HK-2 (cell line): ENCODE measurements at regions not wholly inside any gene's neighbourhood (a gene's known extent, or its start where the extent isn't known, plus 50 kb on each side); places are given as distances from the start of the nearest gene placed in this dataset.
"Not testable (repeated sequence)": the region's sequence is repeated elsewhere in the genome, so short reads cannot be mapped to it uniquely, and the experiment has no call there.

ENCODE experiments used
- DNase-seq: peaks from one replicate; pipeline ENCODE4 v3.0.0-alpha.2; 2018; ENCODE audit not compliant: unreplicated experiment

DNA sequence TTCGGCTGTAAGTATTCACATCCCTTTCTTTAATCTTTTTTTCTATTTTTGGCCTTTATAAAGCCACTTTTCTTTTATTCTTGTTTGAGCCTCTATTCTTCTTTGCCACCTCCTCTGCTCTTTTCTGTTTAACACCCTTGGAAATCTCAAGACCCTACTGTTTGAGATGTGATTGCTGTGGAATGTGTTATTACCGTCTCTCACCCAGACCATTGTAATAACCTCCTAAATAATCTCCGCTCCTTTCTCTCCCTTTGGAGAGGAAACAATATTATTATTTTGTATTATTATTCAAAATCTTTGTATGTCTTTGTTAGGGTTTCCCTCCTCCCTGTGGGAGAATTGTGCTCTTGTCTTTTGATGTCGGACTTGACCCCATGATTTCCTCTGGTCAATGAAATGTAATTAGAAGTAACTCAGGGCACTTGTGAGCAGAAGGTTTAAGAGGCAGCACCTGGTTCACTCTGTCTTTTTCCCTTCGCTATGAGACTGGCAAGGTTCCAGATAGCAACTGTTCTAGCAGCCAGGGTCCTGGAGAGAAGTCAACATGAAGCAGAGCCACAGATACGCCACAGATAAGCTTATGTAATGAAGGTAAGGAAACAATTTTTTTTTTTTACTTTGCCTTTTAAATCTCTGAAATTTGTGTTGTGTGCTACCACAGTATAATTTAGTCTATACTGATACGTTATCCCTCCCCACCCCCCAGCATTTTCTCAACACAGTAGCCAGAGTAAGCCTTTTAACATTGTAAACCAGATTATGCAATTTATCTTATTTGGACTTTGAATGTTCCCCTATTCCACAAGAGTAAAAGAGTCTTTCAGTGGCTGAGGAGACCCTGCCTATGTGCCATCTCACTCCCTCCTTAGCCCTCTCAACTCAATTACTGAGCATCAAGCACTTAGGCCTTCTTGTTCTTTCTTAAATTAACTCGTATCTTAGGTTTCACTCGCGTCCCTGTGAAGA is 601.2 kb upstream of the ZNF804A start:
- no peak for DNase-seq

DNA sequence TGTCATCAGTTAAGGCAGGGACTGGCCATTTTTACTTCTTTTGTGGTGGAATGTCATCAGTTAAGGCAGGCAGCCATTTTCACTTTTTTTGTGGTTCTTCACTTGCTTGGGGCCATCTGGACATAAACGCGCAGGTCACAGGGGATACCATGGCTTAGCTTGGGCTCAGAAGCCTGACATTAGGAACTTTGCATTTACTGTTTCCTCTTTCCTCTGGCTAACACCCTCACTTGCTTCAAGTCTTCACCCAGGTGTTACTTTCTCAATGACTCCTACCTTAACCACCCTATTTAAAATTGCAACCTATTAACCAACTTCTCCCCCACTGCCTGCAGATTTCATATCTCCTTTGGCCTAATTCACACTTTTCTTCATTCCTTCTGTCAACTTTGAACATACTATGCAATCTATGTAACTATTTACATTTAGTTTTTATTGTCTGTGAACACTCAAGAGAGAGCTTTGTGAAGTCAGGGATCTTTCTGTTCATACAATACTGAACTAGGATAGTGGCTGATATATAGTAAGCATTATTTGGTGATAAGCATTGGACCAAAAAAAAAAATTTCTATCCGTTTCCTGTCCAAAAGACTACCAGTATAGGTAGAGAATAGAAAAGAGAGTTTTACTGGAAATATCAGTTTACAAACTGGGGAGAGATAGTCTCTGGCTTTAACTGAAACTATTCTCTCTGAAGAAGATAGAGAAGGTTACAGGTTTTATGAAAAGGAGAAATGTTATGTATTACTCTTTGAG is 600.1 kb upstream of the ZNF804A start:
- DNase-seq, result no peak

DNA sequence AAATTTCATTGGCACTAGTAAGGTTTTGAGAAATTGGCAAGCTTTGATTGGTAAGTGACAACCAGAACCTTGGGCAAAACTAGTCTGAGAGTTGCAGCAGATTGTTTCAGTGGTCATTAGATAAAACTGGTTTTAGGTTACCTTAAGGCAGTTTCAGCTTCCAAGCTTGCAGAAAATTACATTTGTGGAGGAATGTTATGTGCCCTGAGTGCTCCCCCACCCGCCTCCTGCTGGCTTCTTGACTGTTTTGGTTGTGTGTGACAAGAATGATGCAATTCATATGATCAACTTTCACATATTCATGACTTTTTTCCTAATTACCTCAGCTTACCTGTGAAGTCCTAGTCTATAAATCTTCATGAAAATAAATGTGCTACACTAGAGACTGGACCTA is 599.5 kb upstream of the ZNF804A start:
- DNase-seq, result no peak

DNA sequence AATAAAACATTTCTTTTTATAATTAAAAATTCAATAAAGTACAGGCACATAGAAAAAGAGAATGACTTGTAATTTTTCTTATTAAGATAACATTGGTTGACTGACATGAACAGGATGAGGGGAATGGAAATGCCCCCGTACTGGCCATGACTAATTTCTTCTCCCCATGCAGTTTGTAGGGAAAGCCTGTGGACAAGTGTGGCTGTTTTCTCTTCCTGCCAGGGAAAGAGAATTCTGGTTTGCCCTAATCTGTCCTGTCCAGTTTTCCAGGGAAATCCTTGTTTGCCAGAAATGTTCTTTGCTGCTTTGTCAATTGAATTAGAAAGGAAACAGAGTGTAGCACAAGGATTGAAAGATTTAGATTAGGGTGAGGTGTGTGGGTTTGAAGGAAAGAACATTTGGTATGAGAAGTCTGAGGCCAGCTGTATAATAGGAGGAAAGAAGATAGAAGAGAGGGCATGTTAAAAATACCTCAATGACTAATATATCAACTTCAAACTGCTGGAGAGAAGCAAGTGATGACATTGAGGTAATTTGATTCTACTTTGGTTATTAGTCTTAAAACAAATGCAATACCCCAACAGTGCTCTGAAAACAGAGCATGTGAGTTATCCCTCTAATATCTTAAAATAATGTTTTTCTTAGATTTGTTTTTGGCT is 593.9 kb upstream of the ZNF804A start:
- no peak for DNase-seq

DNA sequence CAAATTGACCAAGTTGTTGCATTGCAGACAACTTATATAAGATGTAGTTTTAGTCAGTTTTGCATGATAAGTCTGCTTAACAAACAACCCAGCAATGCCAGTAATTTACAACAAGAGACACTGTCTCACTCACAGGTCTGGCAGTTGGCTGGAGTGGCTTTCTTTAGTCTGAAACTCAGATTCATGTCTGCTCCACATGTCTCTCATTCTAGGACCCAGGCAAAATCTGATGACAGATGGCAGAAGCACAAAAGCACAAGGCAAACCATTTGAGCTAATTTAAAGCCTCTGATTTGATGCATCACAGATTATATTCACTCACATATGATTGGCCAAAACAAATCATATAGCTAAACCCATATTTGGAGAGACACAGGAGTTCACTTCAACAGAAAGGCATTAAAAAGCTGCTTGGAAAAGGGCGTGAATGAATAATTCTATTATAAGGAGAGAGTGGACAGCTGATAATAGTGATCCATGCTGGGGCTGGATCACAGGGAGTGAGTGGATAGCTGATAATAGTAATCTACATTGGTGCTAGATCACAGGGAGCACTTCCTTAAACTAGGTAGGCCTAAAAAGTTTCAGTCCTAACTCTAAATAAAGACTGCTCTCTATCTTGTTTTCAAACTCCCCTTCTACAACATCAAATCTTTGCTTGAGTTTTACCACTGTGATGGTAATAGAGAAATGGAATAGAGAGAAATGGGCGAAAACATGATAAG is 593.2 kb upstream of the ZNF804A start:
- DNase-seq, result no peak

DNA sequence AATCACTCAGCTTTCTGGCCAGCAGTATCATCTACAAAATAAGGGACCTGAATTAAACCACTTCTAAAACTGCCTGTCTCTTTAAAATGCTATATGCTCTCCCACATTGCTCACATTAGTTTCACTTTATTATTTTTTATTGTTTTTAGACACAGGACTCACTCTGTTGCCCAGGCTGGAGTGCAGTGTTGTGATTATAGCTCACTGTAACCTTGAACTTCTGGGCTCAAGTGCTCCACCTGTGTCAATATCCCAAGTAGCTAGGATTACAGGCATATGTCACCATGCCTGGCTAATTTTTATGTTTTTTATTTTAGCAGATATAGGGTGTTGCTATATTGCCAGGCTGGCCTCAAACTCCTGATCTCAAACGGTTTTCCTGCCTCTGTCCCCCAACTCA is 591.3 kb upstream of the ZNF804A start:
- DNase-seq, result no peak

DNA sequence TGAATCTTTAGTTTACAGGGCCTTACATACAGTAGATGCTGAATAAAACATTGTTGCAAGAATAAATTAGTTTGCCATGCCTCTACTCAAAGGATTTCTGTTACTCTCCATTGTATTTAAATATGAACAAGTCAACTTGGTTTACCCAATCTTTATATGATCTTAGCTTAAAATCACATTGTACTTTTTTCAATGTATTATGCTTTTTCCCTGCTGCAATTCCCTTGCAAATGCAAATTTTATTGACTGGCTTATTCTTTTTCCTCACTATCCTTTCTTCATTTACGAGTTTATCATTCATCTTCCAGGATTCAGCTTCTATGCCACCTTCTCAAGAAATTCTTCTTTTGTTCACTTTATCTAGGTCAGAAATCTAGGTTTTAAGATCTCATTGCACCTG is 571.4 kb upstream of the ZNF804A start:
- no peak for DNase-seq

DNA sequence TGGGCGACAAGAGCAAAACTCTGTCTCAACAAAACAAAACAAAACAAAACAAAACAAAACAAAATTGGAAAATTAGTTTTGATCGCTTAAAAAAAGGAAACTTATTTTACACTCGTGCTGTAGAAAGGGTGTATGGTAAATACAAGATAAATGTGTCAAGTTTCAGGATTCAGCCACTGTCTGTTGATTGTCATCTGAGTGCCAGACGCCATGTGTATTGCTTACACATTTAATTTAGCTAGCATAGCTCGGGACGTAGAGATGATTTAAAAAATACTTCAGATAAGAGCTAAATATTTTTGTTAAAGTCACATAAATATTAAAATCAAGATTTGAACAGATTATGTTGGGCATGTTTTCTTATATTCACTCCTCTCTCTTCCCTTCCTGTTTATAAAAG is 568.1 kb upstream of the ZNF804A start:
- no peak for DNase-seq

DNA sequence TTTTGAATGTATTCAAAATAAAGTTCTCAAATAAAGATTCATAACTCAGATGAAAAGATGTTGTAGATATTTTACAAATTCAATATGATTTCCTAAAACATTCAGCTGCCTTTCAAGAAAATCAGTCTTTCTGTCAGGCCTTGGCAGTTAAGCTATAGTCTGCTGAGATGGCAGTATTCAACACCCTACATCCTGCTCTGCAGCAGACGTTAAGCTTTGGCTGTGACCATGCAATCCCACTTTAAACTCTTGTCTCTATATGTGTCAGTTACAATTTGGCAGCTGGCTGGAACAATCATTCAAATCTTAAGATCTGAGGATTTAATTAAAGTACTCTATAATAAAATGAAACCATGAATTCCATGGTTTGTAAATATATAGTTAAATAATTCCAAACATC is 567.3 kb upstream of the ZNF804A start:
- no peak for DNase-seq

DNA sequence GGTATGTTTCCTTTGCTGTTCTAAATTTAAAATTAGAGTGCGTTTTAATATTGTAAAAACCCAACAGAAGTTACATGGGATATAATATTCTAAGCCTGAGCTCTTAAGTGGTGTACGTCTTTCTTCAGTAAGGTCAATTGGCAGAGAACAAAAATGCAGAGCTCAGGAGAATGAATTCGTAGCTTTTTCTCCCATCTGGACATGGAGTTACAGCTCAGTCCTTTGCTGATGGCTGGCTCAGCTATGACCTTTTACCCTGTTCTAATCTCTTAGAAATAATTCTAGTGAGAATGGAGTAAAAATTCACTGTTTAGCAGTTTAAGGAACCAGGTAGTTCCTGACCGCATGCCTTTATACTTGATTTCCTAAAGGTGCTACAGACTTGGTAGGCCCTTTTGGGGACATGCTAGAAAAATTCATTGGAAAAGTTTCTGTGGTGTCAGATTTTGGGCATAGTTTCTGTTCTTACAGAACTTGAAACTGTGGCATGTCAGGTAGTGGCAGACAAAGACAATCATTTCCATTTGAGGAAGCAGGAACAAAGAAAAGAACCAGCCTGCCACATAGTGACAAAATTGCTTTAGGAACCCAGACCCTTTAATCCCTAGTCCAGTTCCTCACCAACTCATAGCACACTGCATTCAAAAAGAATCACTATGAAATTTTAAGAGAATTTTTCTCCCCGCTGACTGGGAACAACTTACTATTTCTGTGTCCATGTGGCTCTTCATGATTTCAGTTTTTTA is 566.8 kb upstream of the ZNF804A start:
- DNase-seq, result no peak

DNA sequence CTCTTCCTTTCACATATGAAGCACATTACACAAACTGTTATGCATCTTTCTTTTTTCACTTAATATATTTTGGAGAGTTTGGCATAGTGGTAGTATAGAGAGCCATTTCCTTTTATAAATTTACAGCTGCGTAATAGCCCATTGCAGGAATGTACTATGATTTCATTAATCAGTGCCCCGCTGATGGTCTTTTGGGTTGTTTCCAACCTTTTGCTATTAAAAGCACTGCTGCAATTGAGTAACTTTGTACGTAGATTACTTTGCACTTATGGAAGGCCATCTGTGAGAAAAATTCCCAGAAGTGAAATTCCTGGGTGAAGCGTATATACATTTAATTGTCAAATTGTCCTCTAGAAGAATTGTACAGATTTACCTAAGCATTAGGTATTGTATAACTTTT is 565.3 kb upstream of the ZNF804A start:
- no peak for DNase-seq

DNA sequence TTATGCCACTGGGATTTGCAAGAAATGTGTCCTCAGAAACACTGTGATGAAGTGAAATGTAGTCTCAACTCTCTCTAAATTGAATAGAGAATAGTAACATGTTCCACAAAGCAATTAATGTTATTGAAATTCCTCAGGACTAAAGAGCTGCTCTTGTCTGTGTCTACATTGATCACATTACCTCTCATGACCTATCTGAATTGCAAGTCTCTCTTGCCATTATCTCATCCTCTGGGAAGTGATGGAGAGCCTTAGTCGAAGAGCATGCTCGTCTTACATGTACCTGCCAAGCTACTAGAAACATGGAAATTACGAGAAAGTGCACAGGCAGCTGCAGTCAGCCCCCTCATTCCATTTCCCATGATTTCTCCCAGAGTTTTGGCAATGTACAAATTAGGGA is 561.1 kb upstream of the ZNF804A start:
- DNase-seq, result no peak

DNA sequence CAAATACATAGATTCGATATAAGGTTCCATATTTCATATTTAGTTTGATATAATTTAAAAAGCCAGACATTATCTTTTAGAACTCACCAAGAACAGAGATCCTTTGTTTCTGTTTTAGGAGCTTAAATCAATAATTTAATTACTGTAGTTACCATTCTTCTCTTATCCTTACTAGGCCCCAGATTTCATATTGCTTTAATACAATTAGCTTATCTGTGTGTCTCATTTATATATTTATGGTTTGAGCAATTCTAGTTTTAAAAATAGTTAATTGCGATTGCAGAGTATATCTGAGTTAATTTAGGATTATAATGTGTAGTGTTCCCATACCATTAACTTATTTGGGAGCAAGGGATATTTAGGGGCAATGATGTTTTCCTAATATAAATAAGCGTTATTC is 558.8 kb upstream of the ZNF804A start:
- DNase-seq, result no peak

DNA sequence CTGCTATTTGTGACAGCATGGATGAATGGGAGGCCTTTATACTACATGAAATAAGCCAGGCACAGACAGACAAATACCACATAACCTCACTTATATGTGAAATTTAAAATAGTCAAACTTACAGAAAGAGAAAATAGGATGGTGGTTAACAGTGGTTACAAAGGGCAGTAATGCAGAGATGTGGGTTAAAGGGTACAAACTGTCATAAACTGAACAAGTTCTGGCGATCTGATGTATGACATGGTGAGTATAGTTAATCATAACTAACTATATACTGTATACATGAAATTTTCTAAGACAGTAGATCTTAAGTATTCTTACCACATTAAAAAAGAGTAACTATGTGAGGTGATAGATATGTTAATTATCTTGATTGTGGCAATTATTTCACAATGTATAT is 558.1 kb upstream of the ZNF804A start:
- no peak for DNase-seq

DNA sequence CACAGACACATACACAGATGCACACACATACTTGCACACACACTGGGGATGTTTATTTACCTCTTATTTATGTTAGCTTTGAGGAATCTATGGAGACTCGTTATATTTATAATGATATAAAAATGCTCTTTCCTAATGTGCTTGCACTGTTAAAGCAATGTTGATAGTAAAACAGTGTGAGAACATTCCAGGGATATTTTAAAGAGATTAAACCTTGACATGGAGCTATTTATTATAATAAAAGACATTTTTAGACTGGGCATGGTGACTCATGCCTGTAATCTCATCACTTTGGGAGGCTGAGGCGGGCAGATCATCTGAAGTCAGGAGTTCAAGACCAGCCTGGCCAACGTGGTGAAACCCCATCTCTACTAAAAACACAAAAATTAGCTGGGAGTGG is 557.3 kb upstream of the ZNF804A start:
- DNase-seq, result no peak

DNA sequence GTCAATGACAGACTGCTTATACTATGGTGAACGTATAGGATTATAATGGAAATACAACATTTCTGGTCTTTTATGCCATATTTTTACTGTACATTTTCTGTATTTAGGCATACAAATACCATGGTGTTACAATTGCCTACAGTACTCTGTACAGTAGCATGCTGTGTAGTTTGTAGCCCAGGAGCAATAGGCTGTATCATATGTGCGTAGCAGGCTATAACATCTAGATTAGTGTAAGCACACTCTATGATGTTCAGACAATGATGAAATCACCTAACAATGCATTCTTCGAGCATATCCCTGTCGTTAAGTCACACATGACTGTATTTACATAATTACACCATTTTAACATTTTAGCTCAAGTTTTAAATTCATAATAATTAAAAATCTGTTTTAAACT is 556.6 kb upstream of the ZNF804A start:
- no peak for DNase-seq

DNA sequence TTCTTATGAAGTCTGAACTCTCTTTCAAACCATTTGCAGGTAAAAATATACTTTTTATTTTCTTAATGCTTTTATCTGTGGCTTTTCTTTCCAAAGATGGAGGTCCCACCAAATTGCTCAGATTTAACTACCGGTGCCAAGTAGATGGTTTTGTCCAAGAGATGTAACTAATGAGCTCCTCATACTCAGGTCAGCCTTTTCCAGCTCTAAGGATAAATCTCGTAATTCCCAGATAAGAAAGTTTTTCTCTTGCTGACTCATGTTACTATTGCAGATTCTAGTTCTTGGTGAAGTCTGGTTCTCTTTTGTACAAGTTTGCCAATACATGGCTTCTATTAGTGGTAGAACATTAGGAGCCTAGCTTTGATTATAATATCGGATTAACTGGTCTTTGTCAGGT is 550.8 kb upstream of the ZNF804A start:
- DNase-seq, result no peak

DNA sequence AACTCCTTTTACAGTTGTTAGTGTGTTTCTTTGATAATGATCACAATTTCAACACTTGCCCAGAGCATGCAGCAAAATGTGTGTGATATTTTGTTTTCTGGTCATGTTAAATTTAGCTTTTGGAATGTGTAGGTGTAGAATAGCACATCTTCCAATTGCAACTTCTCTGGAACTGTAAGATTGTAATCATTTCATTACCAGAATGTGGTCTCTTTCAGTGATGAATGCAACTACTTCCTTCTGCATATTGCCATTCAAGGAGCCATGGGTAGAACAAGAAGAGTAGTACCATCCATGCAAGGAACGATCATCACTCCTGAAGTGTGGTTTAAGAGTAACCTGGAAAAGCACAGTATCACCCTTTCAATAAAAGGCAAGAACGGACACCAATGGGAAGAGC is 548.8 kb upstream of the ZNF804A start:
- DNase-seq, result no peak

DNA sequence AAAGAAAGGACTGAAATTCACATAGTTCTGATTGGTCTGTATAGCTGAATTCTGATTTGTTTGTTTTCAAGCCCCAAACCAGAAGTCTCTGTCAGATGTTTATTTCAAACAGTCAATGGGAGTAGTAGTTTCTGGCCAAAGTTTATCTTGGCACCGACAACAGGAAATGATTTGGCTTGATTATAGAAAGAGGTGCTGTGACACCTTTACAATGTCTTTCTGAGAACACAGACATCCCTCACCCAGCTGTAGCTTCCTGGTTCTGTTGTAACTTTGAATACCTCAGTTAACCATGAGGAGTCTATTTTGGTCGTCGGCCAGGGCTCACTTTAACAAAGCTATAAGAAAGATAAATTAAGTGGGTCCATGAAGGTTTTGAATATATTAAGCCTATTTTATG is 545.0 kb upstream of the ZNF804A start:
- DNase-seq, result no peak

DNA sequence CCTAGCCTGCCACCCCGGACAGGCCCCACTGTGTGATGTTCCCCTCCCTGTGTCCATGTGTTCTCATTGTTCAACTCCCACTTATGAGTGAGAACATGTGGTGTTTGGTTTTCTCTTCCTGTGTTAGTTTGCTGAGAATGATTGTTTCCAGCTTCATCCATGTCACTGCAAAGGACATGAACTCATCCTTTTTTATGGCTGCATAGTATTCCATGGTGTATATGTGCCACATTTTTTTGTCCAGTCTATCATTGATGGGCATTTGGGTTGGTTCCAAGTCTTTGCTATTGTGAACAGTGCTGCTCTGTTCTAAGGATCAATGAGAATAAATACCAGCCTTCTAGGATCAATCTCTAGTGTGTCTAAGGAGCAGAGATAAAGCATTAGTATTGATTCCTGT is 543.9 kb upstream of the ZNF804A start:
- not testable (repeated sequence) for DNase-seq

DNA sequence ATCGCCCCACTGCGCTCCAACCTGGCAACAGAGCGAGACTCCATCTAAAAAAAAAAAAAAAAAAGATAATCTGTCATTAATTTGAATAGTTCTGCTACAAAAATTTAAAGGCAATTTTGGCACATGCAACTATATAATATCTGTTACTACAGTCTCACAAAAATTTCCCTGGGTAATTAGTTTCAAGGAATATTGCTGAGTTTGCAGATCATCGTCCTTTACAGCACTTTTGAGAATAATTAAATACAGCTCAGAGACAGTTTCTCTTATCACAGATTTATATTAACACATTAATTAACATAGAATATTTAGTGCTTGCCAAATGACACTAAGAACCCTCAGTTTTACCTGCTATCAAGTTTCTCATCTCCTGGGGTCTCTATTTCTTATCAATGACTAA is 540.4 kb upstream of the ZNF804A start:
- DNase-seq, result no peak
